Kidney glomerular epithelial cell (primary cell): ENCODE measurements at regions not wholly inside any gene's neighbourhood (a gene's known extent, or its start where the extent isn't known, plus 50 kb on each side); places are given as distances from the start of the nearest gene placed in this dataset.

Experiments used
- DNase-seq: peaks from one replicate; lab custom pipeline; 2025; lab: John Stamatoyannopoulos, UW

GRCh38 chr20:22848364-22848763 is 186.7 kb upstream of the SSTR4 start:
- no peak for DNase-seq

- peak; percentile 22 for DNase-seq
Measured at GRCh38 chr20:22851679-22852346, 183.3 kb upstream of the SSTR4 start.

DNA sequence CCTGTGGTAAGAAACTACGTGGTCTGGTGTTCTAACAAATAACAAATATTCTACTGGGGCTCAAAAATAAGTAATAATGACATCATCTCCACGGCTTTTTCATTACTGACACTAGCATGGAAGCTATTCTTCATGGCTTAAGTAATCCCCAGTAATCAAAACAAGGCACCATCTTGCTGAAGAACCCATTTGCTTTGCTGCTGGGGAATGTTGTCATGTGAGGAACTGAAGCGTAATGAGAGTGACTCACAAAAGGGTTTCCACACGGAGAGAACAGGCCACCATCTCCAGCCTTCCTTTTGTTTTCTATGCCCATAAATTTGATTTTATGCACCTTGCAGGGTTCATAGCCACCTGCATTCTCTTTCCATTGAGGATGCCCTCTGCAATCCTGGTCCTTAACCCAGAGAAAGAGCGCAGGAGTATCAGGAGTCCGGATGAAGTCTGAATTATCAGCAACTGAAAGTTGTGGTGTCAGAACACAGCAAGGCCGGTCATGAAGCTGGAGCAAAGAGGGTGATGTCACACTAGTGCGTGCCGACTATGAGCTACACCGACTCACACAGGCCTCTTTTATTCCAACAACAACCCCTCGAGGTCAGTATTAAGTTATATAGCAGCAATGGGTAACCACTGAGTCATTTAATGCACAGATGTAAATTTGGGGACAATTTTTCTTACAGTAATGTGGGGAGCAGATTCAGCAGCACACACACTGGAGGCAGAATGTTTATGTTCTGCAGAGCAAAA is 173.7 kb upstream of the SSTR4 start:
- DNase-seq = peak; percentile 5

DNA sequence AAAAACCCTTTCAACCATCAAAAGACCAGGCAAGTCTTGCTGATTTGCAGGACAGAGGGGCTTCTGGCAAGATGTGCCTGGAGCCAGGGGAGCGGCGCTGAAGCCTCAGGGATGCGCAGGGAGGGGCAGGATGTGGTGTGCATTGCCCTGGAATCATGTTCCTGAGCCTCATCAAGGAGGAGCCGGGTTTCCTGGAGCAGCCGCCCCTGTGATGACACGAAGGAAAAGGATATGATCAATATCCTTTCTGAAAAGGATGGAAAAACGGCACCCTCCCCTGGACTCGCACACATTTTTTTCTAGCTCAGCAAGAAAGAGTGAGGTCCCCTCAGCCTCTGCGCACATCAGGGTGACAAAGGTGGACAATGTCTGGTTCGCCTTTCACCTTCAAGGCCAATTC is 173.1 kb upstream of the SSTR4 start:
- no peak for DNase-seq

DNA sequence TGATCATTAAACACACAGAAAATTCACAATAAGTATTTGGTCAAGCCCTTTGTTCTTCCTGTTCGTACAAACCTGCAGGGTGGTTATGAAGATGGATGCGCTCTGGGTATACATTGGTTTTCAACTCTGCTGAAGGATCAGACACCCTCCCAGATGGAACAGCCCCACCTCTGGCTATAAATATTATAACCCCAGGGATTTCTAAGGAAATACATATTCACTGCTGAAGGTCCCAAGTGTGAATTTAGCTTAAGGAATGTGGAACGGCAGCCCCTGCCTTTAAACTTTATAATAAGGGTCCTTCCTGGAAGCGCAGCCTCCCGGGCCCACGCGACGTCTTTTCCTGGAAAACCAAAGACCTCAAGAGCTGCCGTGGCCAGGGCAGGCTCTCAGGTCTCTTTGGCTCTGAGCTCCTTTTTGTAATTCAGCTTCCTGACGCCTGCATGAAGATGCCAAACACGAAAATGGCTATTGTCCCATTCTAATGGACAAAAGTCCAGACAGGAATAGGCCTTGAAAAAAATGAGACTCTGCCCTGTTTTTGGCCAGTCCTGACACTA is 172.4 kb upstream of the SSTR4 start:
- DNase-seq = no peak

- no peak for DNase-seq
Measured at GRCh38 chr20:22863826-22864225, 171.3 kb upstream of the SSTR4 start.

GRCh38 chr20:22866812-22867341 is 168.2 kb upstream of the SSTR4 start:
- no peak for DNase-seq

DNA sequence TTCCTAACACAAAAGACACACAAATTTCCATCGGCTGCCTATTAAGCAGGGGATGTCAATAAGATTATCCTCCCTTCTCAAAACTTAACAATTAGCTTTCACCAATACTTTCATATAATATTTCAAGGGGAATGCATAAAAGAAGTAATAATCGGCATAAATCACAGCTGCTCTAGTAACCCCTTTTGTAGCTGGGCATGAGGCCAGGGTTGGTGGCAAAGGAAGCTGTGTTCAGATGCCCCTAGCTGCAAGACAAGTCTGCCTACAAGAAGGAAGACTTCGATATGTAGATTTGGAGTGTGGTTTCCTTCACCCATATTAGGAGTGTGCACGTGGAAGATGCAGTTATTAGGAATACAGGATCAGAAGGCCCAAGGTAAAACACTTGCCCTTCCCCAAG is 156.9 kb upstream of the SSTR4 start:
- no peak for DNase-seq

DNA sequence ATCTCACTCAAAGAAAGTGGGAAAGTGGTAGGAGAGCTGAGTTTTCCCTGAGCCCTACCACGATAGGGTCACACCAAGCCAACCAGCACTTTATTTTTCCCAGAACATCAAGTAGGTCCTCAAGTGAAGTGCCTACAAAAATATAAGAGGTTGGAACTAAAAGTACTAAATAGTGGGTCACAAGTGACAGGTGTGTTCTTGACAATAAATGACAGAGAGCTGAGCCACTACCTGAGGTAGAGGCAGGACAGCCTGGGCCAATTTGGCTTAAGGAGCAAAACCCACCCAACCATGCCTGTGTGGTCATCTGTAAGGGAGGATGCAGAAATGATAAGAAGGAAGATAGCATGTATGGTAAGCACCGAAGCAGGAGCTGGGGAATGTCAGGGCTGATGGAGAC is 154.8 kb upstream of the SSTR4 start:
- DNase-seq = no peak

- no peak for DNase-seq
Measured at GRCh38 chr20:22887796-22888195, 147.3 kb upstream of the SSTR4 start.

DNA sequence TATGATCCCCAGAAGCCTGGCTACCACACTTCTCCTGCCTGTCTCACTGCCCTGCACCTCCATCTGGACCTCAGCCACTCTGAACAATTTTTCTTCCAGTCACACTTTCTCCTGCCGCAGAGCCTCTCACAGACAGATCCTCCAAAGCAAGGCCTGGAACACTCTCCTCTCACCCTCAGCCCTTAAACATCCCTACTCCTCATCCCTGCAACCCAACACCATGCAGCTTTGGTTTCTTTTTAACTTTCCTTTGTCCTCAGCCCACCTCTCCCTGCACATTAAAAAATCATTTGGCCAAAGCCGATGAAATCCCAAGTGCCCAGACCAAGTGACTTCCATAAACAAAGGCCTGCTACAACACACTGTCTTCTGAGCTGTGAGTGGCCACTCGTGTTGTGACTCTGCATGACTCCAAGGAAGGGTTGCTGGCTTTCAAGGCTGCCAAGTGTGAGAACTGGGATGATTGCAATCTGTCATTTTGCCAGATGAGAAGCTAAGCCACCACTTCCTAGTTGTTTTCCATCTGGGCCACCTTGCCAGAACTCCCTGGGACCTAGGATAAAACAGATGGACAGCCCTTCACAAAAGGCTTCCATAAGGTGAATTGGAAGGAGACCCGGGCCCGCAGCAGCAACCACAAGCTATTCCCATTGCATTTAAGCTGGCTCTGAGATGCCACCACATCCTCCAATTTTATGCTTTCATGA is 144.4 kb upstream of the SSTR4 start:
- DNase-seq = no peak

GRCh38 chr20:22901164-22901563 is 133.9 kb upstream of the SSTR4 start:
- DNase-seq = no peak

- no peak for DNase-seq
Measured at GRCh38 chr20:22901921-22902320, 133.2 kb upstream of the SSTR4 start.

- no peak for DNase-seq
Measured at GRCh38 chr20:22904386-22904785, 130.7 kb upstream of the SSTR4 start.

- no peak for DNase-seq
Measured at GRCh38 chr20:22904905-22905304, 130.2 kb upstream of the SSTR4 start.

DNA sequence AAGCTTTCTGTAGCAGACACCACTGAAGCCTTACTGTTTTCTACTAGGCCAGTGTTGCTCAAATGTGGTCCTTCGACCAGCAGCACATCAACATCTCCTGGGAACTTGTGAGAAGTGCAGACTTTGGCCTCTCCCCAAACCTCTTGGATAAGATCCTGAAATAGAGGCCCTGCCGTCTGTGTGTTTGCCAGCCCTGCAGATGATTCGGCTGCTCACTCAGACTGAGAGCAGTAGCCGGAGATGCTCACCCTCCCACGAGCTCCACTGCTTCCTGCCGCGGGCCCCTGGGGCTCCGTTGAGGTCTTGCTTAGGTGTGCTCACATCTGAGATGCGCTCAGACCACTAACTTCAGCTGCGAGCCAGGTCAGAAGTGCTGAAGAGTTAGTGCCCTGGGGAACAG is 129.5 kb upstream of the SSTR4 start:
- no peak for DNase-seq

- no peak for DNase-seq
Measured at GRCh38 chr20:22908437-22908836, 126.7 kb upstream of the SSTR4 start.

DNA sequence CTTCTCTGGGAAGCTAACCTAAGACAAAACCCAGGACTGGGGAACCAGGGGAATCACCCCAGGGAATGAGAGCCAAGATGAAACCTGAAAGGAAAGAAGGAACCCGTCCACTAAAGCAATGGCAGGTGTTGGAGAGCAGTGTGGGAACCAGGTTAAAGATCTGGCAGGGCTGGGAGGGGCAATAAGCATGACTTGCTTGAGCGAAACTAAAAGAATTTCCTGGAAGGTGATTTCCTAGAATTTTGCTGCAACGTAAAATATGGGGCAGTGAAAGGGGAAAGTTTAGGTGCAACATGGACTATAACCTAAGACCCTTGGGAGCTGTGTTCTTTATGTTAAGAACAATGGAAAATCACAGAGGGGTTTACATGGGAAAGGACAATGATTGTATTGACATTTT is 126.2 kb upstream of the SSTR4 start:
- no peak for DNase-seq

GRCh38 chr20:22909436-22909835 is 125.7 kb upstream of the SSTR4 start:
- no peak for DNase-seq

- no peak for DNase-seq
Measured at GRCh38 chr20:22910287-22910852, 124.7 kb upstream of the SSTR4 start.

DNA sequence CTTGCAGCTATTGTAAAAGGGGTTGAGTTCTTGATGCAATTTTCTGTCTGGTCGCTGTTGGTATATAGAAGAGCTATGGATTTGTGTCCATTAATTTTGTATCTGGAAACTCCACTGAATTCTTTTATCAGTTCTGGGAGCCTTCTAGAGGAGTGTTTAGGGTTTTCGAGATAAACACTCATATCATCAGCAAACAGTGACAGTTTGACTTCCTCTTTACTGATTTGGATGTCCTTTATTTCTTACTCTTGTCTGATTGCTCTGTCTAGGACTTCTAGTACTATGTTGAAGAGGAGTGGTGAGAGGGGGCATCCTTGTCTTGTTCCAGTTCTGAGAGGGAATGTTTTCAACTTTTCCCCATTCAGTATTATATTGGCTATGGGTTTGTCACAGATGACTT is 120.8 kb upstream of the SSTR4 start:
- no peak for DNase-seq

GRCh38 chr20:22915512-22915911 is 119.6 kb upstream of the SSTR4 start:
- no peak for DNase-seq
